Left lung (tissue), 4 donors: ENCODE measurements at regions not wholly inside any gene's neighbourhood (a gene's known extent, or its start where the extent isn't known, plus 50 kb on each side); places are given as distances from the start of the nearest gene placed in this dataset.

ENCODE experiments used
- ATAC-seq: fragments of 200-7000 bp; cut with Tn5 transposase; one replicate; pipeline ENCODE4 v1.9.1; 2020; ENCODE audit warnings: moderate library complexity
- DNase-seq, 4 donors: peaks; one replicate each; pipeline ENCODE4 v3.0.0-alpha.2; 2013 to 2020
- H3K27ac ChIP-seq, 2 donors: fragments of 200-600 bp; sonication (generic) in 1 of 2; one replicate each; pipeline versions ENCODE4 v1.5.0 to v1.8.0; 2020 to 2021
- H3K27me3 ChIP-seq, 2 donors: fragments of 200-600 bp; sonication (generic) in 1 of 2; one replicate each; pipeline versions ENCODE4 v1.5.0 to v1.8.0; 2020 to 2021
- H3K36me3 ChIP-seq, 2 donors: fragments of 200-600 bp; sonication (generic) in 1 of 2; one replicate each; pipeline versions ENCODE4 v1.5.0 to v1.8.0; 2020 to 2021
- H3K4me1 ChIP-seq, 2 donors: fragments of 200-600 bp; one replicate each; pipeline ENCODE4 v1.8.0; 2021
- H3K4me3 ChIP-seq, 2 donors: fragments of 200-600 bp; sonication (generic) in 1 of 2; one replicate each; pipeline versions ENCODE4 v1.5.0 to v1.8.0; 2020 to 2021; ENCODE audit warnings: mild to moderate bottlenecking in 1 of 2
- H3K9me3 ChIP-seq, 2 donors: fragments of 200-600 bp; sonication (generic) in 1 of 2; one replicate each; pipeline versions ENCODE4 v1.5.0 to v1.8.0; 2020 to 2021
- CTCF ChIP-seq, 2 donors: fragments of 200-600 bp; sonication (generic) in 1 of 2; IDR thresholded peaks; one replicate each; pipeline versions ENCODE4 v1.5.0 to v1.8.0; 2021; ENCODE audit warnings: antibody characterized with exemption in 2 of 2
- intact Hi-C, 2 donors: fragments of 100-400 bp; cut with DNase I; formaldehyde crosslinking; loops; one replicate each; pipeline versions ENCODE4 v1.11.2 to v1.14.2; 2022
- donor health status: DM: no; HTN: yes; CAD: no.
- donor health status: DM: no; HTN: no; CAD: no.

GRCh38 chr2:61633250-61633649 lies 95.1 kb upstream of the XPO1 start:
- intact Hi-C loops = no loop called here
- H3K4me3 ChIP-seq = no peak overlapping the region
- H3K4me1 ChIP-seq = no peaks in the 10 kb centered on the region
- H3K27me3 ChIP-seq = no peaks in the 10 kb centered on the region
- no peaks in the 10 kb centered on the region for H3K36me3 ChIP-seq
- H3K9me3 ChIP-seq = no peaks in the 10 kb centered on the region
- DNase-seq (no peak), ATAC-seq (no peak)
- no peak overlapping the region for H3K27ac ChIP-seq
- TF ChIP-seq CTCF (IDR thresholded peaks at IDR 0.05) = no peak

- no peak for ATAC-seq
- H3K9me3 ChIP-seq = no peaks in the 10 kb centered on the region
- H3K4me3 ChIP-seq = no peak overlapping the region
- H3K27ac ChIP-seq = no peak overlapping the region
- intact Hi-C loops = no loop called here
- no peak for DNase-seq
- H3K4me1 ChIP-seq = no peaks in the 10 kb centered on the region
- TF ChIP-seq CTCF (IDR thresholded peaks at IDR 0.05) = no peak
- H3K36me3 ChIP-seq = no peaks in the 10 kb centered on the region
- H3K27me3 ChIP-seq = no peaks in the 10 kb centered on the region
Observed at GRCh38 chr2:61632276-61633169, 94.4 kb upstream of the XPO1 start.

- DNase-seq (no peak), ATAC-seq (no peak)
- no peaks in the 10 kb centered on the region for H3K4me1 ChIP-seq
- no peak overlapping the region for H3K27ac ChIP-seq
- H3K9me3 ChIP-seq = no peaks in the 10 kb centered on the region
- H3K4me3 ChIP-seq = no peak overlapping the region
- H3K36me3 ChIP-seq = no peaks in the 10 kb centered on the region
- TF ChIP-seq CTCF (IDR thresholded peaks at IDR 0.05) = no peak
- H3K27me3 ChIP-seq = no peaks in the 10 kb centered on the region
- intact Hi-C loops = no loop called here
Observed at GRCh38 chr2:61631321-61631720, 93.2 kb upstream of the XPO1 start.

- Histone ChIP-seq H3K9me3 (no peaks in the 10 kb centered on the region), H3K36me3 (no peaks in the 10 kb centered on the region), H3K4me1 (no peaks in the 10 kb centered on the region), H3K27ac (no peak overlapping the region), H3K27me3 (no peaks in the 10 kb centered on the region), H3K4me3 (no peak overlapping the region)
- no peak for TF ChIP-seq CTCF (IDR thresholded peaks at IDR 0.05)
- intact Hi-C loops = no loop called here
- no peak for DNase-seq
- ATAC-seq = no peak
Observed at GRCh38 chr2:61626827-61627226, 88.7 kb upstream of the XPO1 start.

- H3K27ac ChIP-seq = no peak overlapping the region
- H3K9me3 ChIP-seq = no peaks in the 10 kb centered on the region
- no peak for TF ChIP-seq CTCF (IDR thresholded peaks at IDR 0.05)
- no peaks in the 10 kb centered on the region for H3K36me3 ChIP-seq
- no peak overlapping the region for H3K4me3 ChIP-seq
- no peak for DNase-seq
- no peaks in the 10 kb centered on the region for H3K4me1 ChIP-seq
- H3K27me3 ChIP-seq = no peaks in the 10 kb centered on the region
- no peak for ATAC-seq
- intact Hi-C loops = no loop called here
Observed at GRCh38 chr2:61623747-61624146, 85.6 kb upstream of the XPO1 start.
